H1 (cell line): ENCODE measurements at regions not wholly inside any gene's neighbourhood (a gene's known extent, or its start where the extent isn't known, plus 50 kb on each side); places are given as distances from the start of the nearest gene placed in this dataset.

ENCODE experiments used
- CTCF ChIA-PET: fragments of 300-600 bp; sonication (Branson Sonifier 250); formaldehyde crosslinking; loops from one replicate; lab custom pipeline; 2021; ENCODE audit not compliant: partially characterized antibody; lab: Charles Lee
- POLR2A ChIA-PET: fragments of 300-600 bp; sonication (Branson Sonifier 250); formaldehyde crosslinking; loops from one replicate; lab custom pipeline; 2021; ENCODE audit warnings: inconsistent platforms; ENCODE audit not compliant: partially characterized antibody; lab: Charles Lee
- DNase-seq, 2 experiments: peaks; one replicate each; pipeline versions ENCODE4 v3.0.0 to v3.0.0-alpha.2; 2010 to 2022; ENCODE audit warnings: low spot score in 2 of 2, low read depth in 1 of 2, mixed read lengths in 1 of 2
- FAIRE-seq: peaks from 2 replicates; lab custom pipeline; 2011; peaks lifted over from hg19 to GRCh38; lab: Jason Lieb, UNC
- H2AFZ ChIP-seq: 2 replicates; pipeline ENCODE4 v1.8.1; 2012; ENCODE audit warnings: low read length, inconsistent platforms
- H2AK5ac ChIP-seq: 2 replicates; pipeline ENCODE4 v1.6.1; 2013; ENCODE audit warnings: low read depth, low read length
- H2BK120ac ChIP-seq: replicated peaks from 2 replicates; pipeline ENCODE3; 2013; ENCODE audit warnings: low read depth, low read length, inconsistent platforms
- H2BK12ac ChIP-seq: 2 replicates; pipeline ENCODE4 v1.6.1; 2013; ENCODE audit warnings: low read depth, low read length
- H2BK15ac ChIP-seq: 2 replicates; pipeline ENCODE4 v1.6.1; 2013; ENCODE audit warnings: low read length
- H2BK20ac ChIP-seq: 2 replicates; pipeline ENCODE4 v1.6.1; 2013; ENCODE audit warnings: low read length
- H2BK5ac ChIP-seq: 2 replicates; pipeline ENCODE4 v1.6.1; 2013; ENCODE audit warnings: low read depth, low read length
- H3K14ac ChIP-seq: 2 replicates; pipeline ENCODE4 v1.6.1; 2013; ENCODE audit warnings: inconsistent platforms; ENCODE audit not compliant: insufficient read length
- H3K18ac ChIP-seq: 2 replicates; pipeline ENCODE4 v1.6.1; 2013; ENCODE audit warnings: low read length; ENCODE audit errors: extremely low read depth
- H3K23ac ChIP-seq: 2 replicates; pipeline ENCODE4 v1.6.1; 2013; ENCODE audit warnings: inconsistent platforms; ENCODE audit not compliant: insufficient read length
- H3K23me2 ChIP-seq: 2 replicates; pipeline ENCODE4 v1.6.1; 2013; ENCODE audit warnings: low read depth, low read length
- H3K27ac ChIP-seq: 2 replicates; pipeline ENCODE4 v1.6.1; 2011; ENCODE audit warnings: low read depth, low read length, inconsistent platforms
- H3K27me3 ChIP-seq, 4 experiments: replicated peaks in 1 of 4; 1 replicate in 1 of 4; 2 replicates in 3 of 4; pipeline versions ENCODE4 v1.6.1 to v1.8.1; 2011 to 2013; ENCODE audit warnings: low read length in 3 of 4, mild to moderate bottlenecking in 3 of 4, inconsistent platforms in 2 of 4, mixed read lengths in 2 of 4, moderate library complexity in 1 of 4; ENCODE audit not compliant: control insufficient read depth in 3 of 4, insufficient read depth in 3 of 4; ENCODE audit errors: extremely low read depth in 1 of 4
- H3K36me3 ChIP-seq, 4 experiments: 2 replicates each; pipeline versions ENCODE4 v1.6.1 to v1.8.1; 2011 to 2013; ENCODE audit warnings: mild to moderate bottlenecking in 4 of 4, low read length in 3 of 4, moderate library complexity in 2 of 4, control low read depth in 1 of 4, inconsistent platforms in 1 of 4; ENCODE audit not compliant: insufficient read depth in 4 of 4, control insufficient read depth in 2 of 4
- H3K4ac ChIP-seq: replicated peaks from 2 replicates; pipeline ENCODE3; 2013; ENCODE audit warnings: low read length, low read depth, mixed read lengths, inconsistent platforms; ENCODE audit not compliant: insufficient read length
- H3K4me1 ChIP-seq, 4 experiments: replicated peaks in 1 of 4; 1 replicate in 1 of 4; 2 replicates in 3 of 4; pipeline versions ENCODE4 v1.6.1 to v1.8.1; 2011 to 2013; ENCODE audit warnings: low read length in 3 of 4, inconsistent platforms in 2 of 4, mixed read lengths in 1 of 4; ENCODE audit not compliant: insufficient read depth in 4 of 4, control insufficient read depth in 3 of 4
- H3K4me2 ChIP-seq, 2 experiments: 2 replicates each; pipeline versions ENCODE4 v1.6.1 to v1.8.1; 2011 to 2013; ENCODE audit warnings: low read depth in 2 of 2, low read length in 2 of 2, control low read depth in 1 of 2, inconsistent platforms in 1 of 2, mild to moderate bottlenecking in 1 of 2; ENCODE audit not compliant: insufficient read depth in 1 of 2
- H3K4me3 ChIP-seq, 4 experiments: fragments of 200-600, 300-600 bp in 1 of 4; sonication (generic), shearing (Covaris generic), sonication (Bioruptor Twin) in 1 of 4; 2 replicates each; pipeline versions ENCODE4 v1.5.1 to v1.8.1; 2011 to 2016; ENCODE audit warnings: low read length in 4 of 4, low read depth in 3 of 4, control low read depth in 2 of 4, inconsistent platforms in 2 of 4, mild to moderate bottlenecking in 2 of 4, mixed read lengths in 1 of 4, moderate library complexity in 1 of 4; ENCODE audit not compliant: insufficient read depth in 2 of 4; ENCODE audit errors: extremely low read depth in 1 of 4
- H3K56ac ChIP-seq: replicated peaks from 2 replicates; pipeline ENCODE3; 2013; ENCODE audit warnings: low read depth, mild to moderate bottlenecking, mixed read lengths, low read length, inconsistent platforms; ENCODE audit not compliant: insufficient read length
- H3K79me1 ChIP-seq: 2 replicates; pipeline ENCODE4 v1.6.1; 2013; ENCODE audit warnings: low read depth, low read length, control low read depth
- H3K79me2 ChIP-seq, 2 experiments: 2 replicates each; pipeline versions ENCODE4 v1.6.1 to v1.8.1; 2012 to 2013; ENCODE audit warnings: low read length in 2 of 2, mild to moderate bottlenecking in 2 of 2, inconsistent platforms in 1 of 2; ENCODE audit not compliant: insufficient read depth in 2 of 2, control insufficient read depth in 1 of 2
- H3K9ac ChIP-seq, 4 experiments: replicated peaks in 1 of 4; 1 replicate in 1 of 4; 2 replicates in 3 of 4; pipeline versions ENCODE4 v1.6.1 to v1.8.1; 2011 to 2013; ENCODE audit warnings: low read depth in 3 of 4, low read length in 3 of 4, control low read depth in 2 of 4, mild to moderate bottlenecking in 2 of 4, moderate library complexity in 2 of 4, inconsistent platforms in 1 of 4; ENCODE audit errors: extremely low read depth in 1 of 4
- H3K9me3 ChIP-seq, 2 experiments: 2 replicates each; pipeline versions ENCODE4 v1.6.1 to v1.8.1; 2012 to 2013; ENCODE audit warnings: mild to moderate bottlenecking in 2 of 2, moderate library complexity in 2 of 2, control low read depth in 1 of 2, inconsistent platforms in 1 of 2, low read depth in 1 of 2, low read length in 1 of 2, mixed read lengths in 1 of 2; ENCODE audit not compliant: insufficient read depth in 2 of 2
- H4K20me1 ChIP-seq, 2 experiments: replicated peaks in 1 of 2; 2 replicates each; pipeline versions ENCODE3 to v1.8.1; 2011 to 2013; ENCODE audit warnings: inconsistent platforms in 2 of 2, low read length in 2 of 2, mild to moderate bottlenecking in 1 of 2; ENCODE audit not compliant: insufficient read depth in 2 of 2, control insufficient read depth in 1 of 2
- H4K5ac ChIP-seq: 2 replicates; pipeline ENCODE4 v1.6.1; 2013; ENCODE audit warnings: low read length, low read depth, mixed read lengths, inconsistent platforms; ENCODE audit not compliant: insufficient read length
- H4K8ac ChIP-seq: 2 replicates; pipeline ENCODE4 v1.8.0; 2013; ENCODE audit warnings: mild to moderate bottlenecking, moderate library complexity, low read length, inconsistent platforms; ENCODE audit not compliant: insufficient read depth; ENCODE audit errors: extremely low read depth
- H4K91ac ChIP-seq: replicated peaks from 2 replicates; pipeline ENCODE3; 2013; ENCODE audit warnings: low read length, mixed read lengths, inconsistent platforms; ENCODE audit not compliant: insufficient read length
- ASH2L ChIP-seq: fragments of 200-600, 300-600 bp; sonication (generic); IDR thresholded peaks from one replicate; pipeline ENCODE4 v1.7.1; 2017; ENCODE audit warnings: low read length
- CBX8 ChIP-seq: fragments of 300-800, 300-1000 bp; sonication (generic); IDR thresholded peaks from 2 replicates; pipeline ENCODE4 v1.7.1; 2016; ENCODE audit warnings: low read depth, low read length, borderline replicate concordance
- CTBP2 ChIP-seq: IDR thresholded peaks from 2 replicates; pipeline ENCODE4 v1.7.0; 2011; ENCODE audit warnings: borderline replicate concordance, mild to moderate bottlenecking, moderate library complexity, mixed read lengths, low read length; ENCODE audit not compliant: insufficient read depth, insufficient read length
- EP300 ChIP-seq, 2 experiments: IDR thresholded peaks; 1 replicate in 1 of 2; 2 replicates in 1 of 2; pipeline ENCODE4 v1.6.1; 2011 to 2012; ENCODE audit warnings: low read depth in 2 of 2, low read length in 2 of 2, mild to moderate bottlenecking in 2 of 2, borderline replicate concordance in 1 of 2, inconsistent platforms in 1 of 2, moderate library complexity in 1 of 2
- TAF7 ChIP-seq: optimal IDR thresholded peaks from 2 replicates; pipeline ENCODE3; 2011; ENCODE audit warnings: low read depth, mild to moderate bottlenecking, inconsistent platforms, low read length, moderate library complexity, borderline replicate concordance
- WGBS, 2 experiments: shearing (Covaris generic) in 1 of 2; methylation state at CpG; one replicate each; pipeline versions ENCODE4 v1.1.6 to v1.1.7; 2013 to 2015; ENCODE audit warnings: low lambda C conversion rate in 2 of 2, mixed read lengths in 2 of 2, inconsistent platforms in 1 of 2, low coverage in 1 of 2, missing lambda C conversion rate in 1 of 2; ENCODE audit not compliant: insufficient replicate concordance in 2 of 2, insufficient coverage in 1 of 2, insufficient read length in 1 of 2; ENCODE audit errors: extremely low coverage in 1 of 2, missing lambda C conversion rate in 1 of 2; 5-methylcytosine and 5-hydroxymethylcytosine counted together

GRCh38 chr6:164108092-164108491, 693.6 kb downstream of the QKI start:
- Histone ChIP-seq H4K91ac (no peak overlapping the region), H3K4ac (no peak overlapping the region), H3K4me2 (no peak overlapping the region), H2BK12ac (no peak overlapping the region; the same call in 1 of the 2 replicates), H3K79me2 (no peaks in the 10 kb centered on the region; a peak in 1 of 4 replicates), H2BK15ac (no peak overlapping the region), H3K79me1 (no peaks in the 10 kb centered on the region), H3K9me3 (no peaks in the 10 kb centered on the region; a peak in 1 of 4 replicates), H3K9ac (no peak overlapping the region), H2BK20ac (no peak overlapping the region), H3K27ac (no peak overlapping the region), H4K8ac (no peak overlapping the region), H3K23ac (no peak overlapping the region), H4K5ac (no peak overlapping the region), H3K23me2 (no peaks in the 10 kb centered on the region), H2AK5ac (no peak overlapping the region), H3K18ac (no peak overlapping the region), H3K56ac (no peak overlapping the region), H3K36me3 (no peaks in the 10 kb centered on the region), H3K4me3 (no peak overlapping the region), H2AFZ (no peak overlapping the region), H2BK120ac (no peak overlapping the region), H3K14ac (no peak overlapping the region), H2BK5ac (no peak overlapping the region), H3K4me1 (no peaks in the 10 kb centered on the region), H3K27me3 (no peaks in the 10 kb centered on the region), H4K20me1 (no peaks in the 10 kb centered on the region)
- FAIRE-seq (no peak), DNase-seq (no peak)
- ChIA-PET POLR2A (no interaction called here), CTCF (interaction anchor here (1.7 kb wide), 1 partner anchor 9 kb away, joined by 7 read pairs; no protein-coding TSS in a partner anchor)
- TF ChIP-seq CBX8 (no peak), TAF7 (no peak), ASH2L (no peak), CTBP2 (no peak), EP300 (IDR thresholded peaks at IDR 0.05; ENCODE audit: borderline replicate concordance in 1 of 2, low read depth in 2 of 2, low read length in 2 of 2) (no peak)
- WGBS, 2 experiments, result 59% methylated on average over 4 of the region's 4 CpGs; no CpG with 5 or more reads in 1 of the 2 experiments
